Natural killer cell treated with Interleukin-12 subunit alpha and Interleukin-12 subunit beta and Interleukin-15 and Interleukin-18, amount 100 ng/mL, for 72 hours (primary cell): ENCODE measurements at regions not wholly inside any gene's neighbourhood (a gene's known extent, or its start where the extent isn't known, plus 50 kb on each side); places are given as distances from the start of the nearest gene placed in this dataset.
"Not testable (repeated sequence)": the region's sequence is repeated elsewhere in the genome, so short reads cannot be mapped to it uniquely, and the experiment has no call there.

Experiments used
- ATAC-seq, 2 donors: fragments of 150-1000 bp; cut with Tn5 transposase in 1 of 2; sonication (Bioruptor Pico), chemical (Tn5 transposase) in 1 of 2; 2 replicates each; pipeline ENCODE4 v1.10.0; 2021
- DNase-seq: peaks from one replicate; pipeline ENCODE4 v3.0.0; 2022; ENCODE audit warnings: low spot score
- H3K27ac Mint-ChIP-seq, 2 donors: 1 replicate in 1 of 2; 2 replicates in 1 of 2; pipeline ENCODE4 v1.8.0; 2022; ENCODE audit warnings: mixed read lengths in 2 of 2, mild to moderate bottlenecking in 1 of 2, moderate library complexity in 1 of 2
- H3K27me3 Mint-ChIP-seq, 2 donors: 1 replicate in 1 of 2; 2 replicates in 1 of 2; pipeline ENCODE4 v1.8.0; 2022; ENCODE audit warnings: mixed read lengths in 2 of 2
- H3K36me3 Mint-ChIP-seq: one replicate; pipeline ENCODE4 v1.8.0; 2022; ENCODE audit warnings: mixed read lengths
- H3K4me1 Mint-ChIP-seq, 2 donors: 1 replicate in 1 of 2; 2 replicates in 1 of 2; pipeline ENCODE4 v1.8.0; 2022; ENCODE audit warnings: low read depth in 2 of 2, mixed read lengths in 2 of 2, mild to moderate bottlenecking in 1 of 2
- H3K4me3 Mint-ChIP-seq: one replicate; pipeline ENCODE4 v1.8.0; 2022; ENCODE audit warnings: mixed read lengths
- H3K9me3 Mint-ChIP-seq: 2 replicates; pipeline ENCODE4 v1.8.0; 2022; ENCODE audit warnings: mixed read lengths

- peaks cover 7% of the 10 kb centered on the region for H3K9me3 Mint-ChIP-seq
- no peak overlapping the region for H3K27ac Mint-ChIP-seq
- DNase-seq (no peak), ATAC-seq (no peak)
- H3K4me3 Mint-ChIP-seq = no peak overlapping the region
- H3K4me1 Mint-ChIP-seq = no peaks in the 10 kb centered on the region
- H3K27me3 Mint-ChIP-seq = no peaks in the 10 kb centered on the region
- no peaks in the 10 kb centered on the region for H3K36me3 Mint-ChIP-seq
These were observed 1047.6 kb downstream of the CDH9 start for GRCh38 chr5:25990771-25991170.

DNA sequence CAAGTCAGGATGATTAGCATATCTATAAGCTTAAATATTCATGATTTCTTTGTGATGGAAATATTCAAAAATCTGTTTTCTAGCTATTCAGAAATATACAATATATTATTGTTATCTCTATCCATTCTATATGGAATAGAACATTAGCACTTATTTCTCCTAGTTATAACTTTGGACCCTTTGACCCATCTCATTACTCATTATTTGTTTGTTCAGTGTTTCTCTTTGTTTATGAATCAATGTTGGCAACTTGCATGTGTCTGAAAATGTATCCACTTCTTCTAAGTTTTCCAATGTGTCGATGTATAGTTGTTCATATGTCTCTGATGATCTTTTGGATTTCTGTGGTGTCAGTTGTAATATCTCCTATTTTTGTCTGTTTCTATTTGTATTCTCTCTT lies 1059.3 kb downstream of the CDH9 start:
- no peak overlapping the region for H3K27ac Mint-ChIP-seq
- no peaks in the 10 kb centered on the region for H3K27me3 Mint-ChIP-seq
- no peaks in the 10 kb centered on the region for H3K4me1 Mint-ChIP-seq
- ATAC-seq (no peak), DNase-seq (no peak)
- no peak overlapping the region for H3K4me3 Mint-ChIP-seq
- H3K36me3 Mint-ChIP-seq = no peaks in the 10 kb centered on the region
- H3K9me3 Mint-ChIP-seq = peaks cover 17% of the 10 kb centered on the region

DNA sequence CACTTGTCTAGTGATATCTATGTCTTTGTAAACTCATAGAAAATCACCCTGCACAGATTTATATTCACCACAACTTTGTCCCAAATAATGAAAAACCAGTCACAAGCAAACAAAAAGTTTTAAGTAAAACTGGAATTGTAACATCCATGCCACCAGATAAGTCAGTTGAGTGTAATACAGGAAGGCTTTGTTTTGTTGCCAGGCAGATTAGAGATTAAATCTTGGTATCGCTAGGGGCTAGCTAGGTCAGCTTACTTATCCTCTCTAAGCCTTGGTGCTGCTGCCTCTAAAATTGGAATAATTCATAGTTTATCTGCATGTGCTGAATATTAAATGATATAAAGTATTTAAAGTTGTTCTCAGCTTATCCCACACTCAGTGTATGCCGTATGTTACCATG lies 1062.5 kb downstream of the CDH9 start:
- peaks cover 24% of the 10 kb centered on the region for H3K9me3 Mint-ChIP-seq
- no peak for DNase-seq
- no peak overlapping the region for H3K4me3 Mint-ChIP-seq
- H3K36me3 Mint-ChIP-seq = no peaks in the 10 kb centered on the region
- no peak for ATAC-seq
- no peak overlapping the region for H3K27ac Mint-ChIP-seq
- H3K27me3 Mint-ChIP-seq = no peaks in the 10 kb centered on the region
- no peaks in the 10 kb centered on the region for H3K4me1 Mint-ChIP-seq

DNA sequence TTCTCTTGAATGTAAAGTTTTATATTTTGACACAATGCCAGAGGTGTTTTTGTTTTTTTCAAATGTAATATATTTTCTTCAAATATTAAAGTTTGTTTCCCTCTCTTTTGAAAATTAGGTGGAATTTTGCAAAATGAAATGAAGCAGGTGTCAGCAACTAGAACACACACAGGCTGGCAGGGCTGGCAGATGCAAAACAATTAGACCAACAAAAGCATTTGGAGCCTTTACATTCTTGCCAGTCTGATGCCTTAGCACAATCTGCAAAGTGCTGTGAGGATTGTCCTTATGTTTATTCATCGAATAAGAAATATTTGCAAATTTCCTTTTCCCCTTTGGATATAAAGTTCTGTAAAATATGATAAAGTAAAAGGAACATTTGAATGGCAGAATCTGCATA lies 1063.9 kb downstream of the CDH9 start:
- Mint-ChIP-seq H3K27me3 (no peaks in the 10 kb centered on the region), H3K27ac (no peak overlapping the region), H3K36me3 (no peaks in the 10 kb centered on the region), H3K4me1 (no peaks in the 10 kb centered on the region), H3K4me3 (no peak overlapping the region), H3K9me3 (peaks cover 19% of the 10 kb centered on the region)
- no peak for DNase-seq
- no peak for ATAC-seq

DNA sequence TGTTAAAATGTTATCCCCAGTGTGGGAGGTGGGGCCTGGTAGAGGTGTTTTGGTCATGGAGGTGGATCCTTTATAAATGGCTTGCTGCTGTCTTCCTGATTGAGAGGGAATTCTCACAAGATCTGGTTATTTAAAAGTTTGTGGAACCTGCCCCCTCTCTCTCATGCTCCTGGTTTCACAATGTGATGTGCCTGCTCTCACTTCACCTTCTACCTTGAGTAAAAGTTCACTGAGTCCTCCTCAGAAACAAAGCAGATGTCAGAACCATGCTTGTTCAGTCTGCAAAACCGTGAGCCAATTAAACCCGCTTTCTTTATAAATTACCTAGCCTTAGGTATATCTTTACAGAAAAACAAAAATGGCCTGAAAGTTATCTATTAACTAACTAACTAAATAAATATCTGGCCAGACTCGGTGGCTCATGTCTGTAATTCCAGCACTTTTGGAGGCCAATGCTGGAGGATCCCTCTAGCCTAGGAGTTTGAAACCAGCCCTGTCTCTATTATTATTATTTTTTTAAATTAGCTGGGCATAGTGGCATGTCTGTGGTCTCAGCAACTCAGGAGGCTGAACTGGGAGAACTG lies 1067.4 kb downstream of the CDH9 start:
- peaks cover 4% of the 10 kb centered on the region for H3K36me3 Mint-ChIP-seq
- no peak for ATAC-seq
- no peak overlapping the region for H3K27ac Mint-ChIP-seq
- no peak for DNase-seq
- H3K27me3 Mint-ChIP-seq = no peaks in the 10 kb centered on the region
- no peak overlapping the region for H3K4me3 Mint-ChIP-seq
- no peaks in the 10 kb centered on the region for H3K4me1 Mint-ChIP-seq
- peaks cover 17% of the 10 kb centered on the region for H3K9me3 Mint-ChIP-seq

DNA sequence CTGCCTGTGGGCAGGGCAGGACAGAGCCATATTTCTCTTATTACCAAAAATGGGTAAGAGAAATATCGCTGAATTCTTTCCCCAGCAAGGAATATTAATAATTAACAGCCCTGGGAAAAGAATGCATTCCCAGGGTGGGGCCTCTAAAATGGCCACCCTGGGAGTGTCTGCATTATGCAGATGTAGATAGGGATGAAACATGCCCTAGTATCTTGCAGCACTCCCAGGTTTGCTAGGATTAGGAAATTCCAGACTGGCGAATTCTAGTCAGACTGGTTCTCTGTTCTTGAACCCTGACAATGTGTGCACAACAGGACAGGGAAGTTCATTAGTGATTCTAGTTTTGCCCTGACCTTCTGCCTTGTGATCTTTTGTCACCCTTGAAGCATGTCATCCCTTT lies 1069.3 kb downstream of the CDH9 start:
- not testable (repeated sequence) for H3K27me3 Mint-ChIP-seq, ATAC-seq, H3K4me1 Mint-ChIP-seq, H3K4me3 Mint-ChIP-seq, H3K36me3 Mint-ChIP-seq, DNase-seq, H3K27ac Mint-ChIP-seq
- H3K9me3 Mint-ChIP-seq = peaks cover 20% of the 10 kb centered on the region

- H3K27me3 Mint-ChIP-seq = no peaks in the 10 kb centered on the region
- peaks cover 19% of the 10 kb centered on the region for H3K36me3 Mint-ChIP-seq
- ATAC-seq = no peak
- no peaks in the 10 kb centered on the region for H3K4me1 Mint-ChIP-seq
- peaks cover 21% of the 10 kb centered on the region for H3K9me3 Mint-ChIP-seq
- no peak overlapping the region for H3K27ac Mint-ChIP-seq
- H3K4me3 Mint-ChIP-seq = no peak overlapping the region
- no peak for DNase-seq
These were observed 1074.4 kb downstream of the CDH9 start for GRCh38 chr5:25964009-25964372.

DNA sequence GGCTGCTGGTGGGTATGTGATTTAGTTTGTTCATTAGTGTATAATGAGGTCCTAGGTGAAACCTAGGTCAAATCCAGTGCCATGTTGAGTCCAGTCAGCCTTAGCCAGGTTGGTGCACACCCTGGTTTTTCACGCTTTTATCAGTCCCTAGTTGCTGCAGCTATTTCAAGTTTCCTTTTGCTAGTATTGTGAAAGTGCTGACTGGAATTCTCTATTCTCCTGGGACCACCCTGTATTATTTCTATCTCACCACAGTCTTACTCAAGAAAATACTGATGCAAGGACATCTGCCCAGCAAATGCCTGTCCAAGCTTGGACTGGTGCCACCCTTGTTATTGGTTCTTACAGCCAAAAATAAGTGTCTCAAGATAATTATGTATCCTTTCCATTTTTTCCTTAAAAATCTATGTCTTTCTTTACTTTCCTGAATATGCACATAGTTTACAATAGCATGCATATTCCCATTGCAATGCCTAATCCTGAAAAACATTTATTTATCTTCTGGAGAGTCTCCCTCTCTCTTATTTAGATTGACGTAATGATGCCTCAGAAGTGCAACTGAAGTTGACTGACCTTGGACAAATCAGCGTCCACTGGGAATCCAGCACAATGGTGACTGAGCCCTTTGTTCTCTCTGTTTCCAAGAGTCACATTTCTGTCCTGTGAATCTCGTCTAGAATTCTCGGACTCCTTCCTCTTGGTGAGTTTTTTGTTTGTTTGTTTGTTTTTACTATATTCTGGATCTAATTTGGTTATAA lies 1075.0 kb downstream of the CDH9 start:
- DNase-seq = no peak
- no peak overlapping the region for H3K27ac Mint-ChIP-seq
- ATAC-seq = no peak
- peaks cover 19% of the 10 kb centered on the region for H3K36me3 Mint-ChIP-seq
- H3K27me3 Mint-ChIP-seq = no peaks in the 10 kb centered on the region
- H3K4me3 Mint-ChIP-seq = no peak overlapping the region
- peaks cover 18% of the 10 kb centered on the region for H3K9me3 Mint-ChIP-seq
- no peaks in the 10 kb centered on the region for H3K4me1 Mint-ChIP-seq

- DNase-seq = no peak
- ATAC-seq = no peak
- H3K4me3 Mint-ChIP-seq = no peak overlapping the region
These were observed 1083.0 kb downstream of the CDH9 start for GRCh38 chr5:25955337-25955736.

DNA sequence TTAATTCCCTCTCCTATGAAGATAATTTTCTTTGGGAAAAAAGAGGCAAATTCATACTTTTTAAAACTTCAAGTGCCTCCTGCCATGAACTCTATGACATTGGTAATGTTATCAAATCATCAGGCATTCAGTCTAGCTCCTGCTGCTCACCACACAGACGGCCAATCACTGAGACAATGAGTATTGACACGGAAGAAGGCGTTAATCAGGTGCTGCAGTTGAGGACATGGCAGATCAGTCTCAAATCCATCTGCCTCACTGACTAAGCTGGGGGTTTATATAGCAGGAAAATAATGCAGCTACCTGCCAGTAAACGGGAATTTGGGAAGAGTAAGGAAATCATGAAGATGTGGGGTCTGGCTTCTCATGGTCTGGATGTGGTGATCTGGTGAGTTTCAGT lies 1087.7 kb downstream of the CDH9 start:
- no peak for ATAC-seq
- no peak overlapping the region for H3K27ac Mint-ChIP-seq
- no peaks in the 10 kb centered on the region for H3K36me3 Mint-ChIP-seq
- H3K4me3 Mint-ChIP-seq = no peak overlapping the region
- no peaks in the 10 kb centered on the region for H3K4me1 Mint-ChIP-seq
- DNase-seq = no peak
- H3K27me3 Mint-ChIP-seq = no peaks in the 10 kb centered on the region
- peaks cover 14% of the 10 kb centered on the region for H3K9me3 Mint-ChIP-seq

More at GRCh38 chr5:25955337-25955736, 1083.0 kb downstream of the CDH9 start:
- no peaks in the 10 kb centered on the region for H3K36me3 Mint-ChIP-seq
- H3K4me1 Mint-ChIP-seq = no peaks in the 10 kb centered on the region
- peaks cover 4% of the 10 kb centered on the region for H3K9me3 Mint-ChIP-seq
- H3K27ac Mint-ChIP-seq = no peak overlapping the region
- no peaks in the 10 kb centered on the region for H3K27me3 Mint-ChIP-seq

GRCh38 chr5:25948278-25948677 lies 1090.1 kb downstream of the CDH9 start:
- Mint-ChIP-seq H3K27ac (no peak overlapping the region), H3K4me3 (no peak overlapping the region), H3K27me3 (no peaks in the 10 kb centered on the region), H3K4me1 (no peaks in the 10 kb centered on the region), H3K9me3 (peaks cover 15% of the 10 kb centered on the region), H3K36me3 (no peaks in the 10 kb centered on the region)
- ATAC-seq = no peak
- no peak for DNase-seq

DNA sequence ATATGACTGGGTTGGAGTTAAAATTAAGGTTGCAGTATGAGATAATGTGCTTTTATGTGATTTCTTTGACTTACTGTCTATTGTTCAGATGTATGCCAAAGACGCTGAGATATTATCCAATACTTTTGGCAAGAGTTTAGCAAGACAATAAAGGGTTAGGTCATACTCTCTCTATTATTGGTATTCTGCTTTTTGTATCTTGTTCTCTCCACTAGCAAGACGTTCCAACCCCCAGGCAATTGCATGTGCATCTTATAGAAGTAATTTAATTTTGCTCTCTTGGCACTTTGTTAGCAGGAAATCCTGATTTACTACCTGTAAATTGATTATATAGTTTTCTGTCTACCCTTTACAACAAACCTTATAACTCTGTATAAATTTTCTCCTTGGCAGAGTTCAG lies 1093.6 kb downstream of the CDH9 start:
- H3K27me3 Mint-ChIP-seq = no peaks in the 10 kb centered on the region
- DNase-seq = no peak
- peaks cover 20% of the 10 kb centered on the region for H3K9me3 Mint-ChIP-seq
- no peak overlapping the region for H3K4me3 Mint-ChIP-seq
- H3K27ac Mint-ChIP-seq = no peak overlapping the region
- H3K36me3 Mint-ChIP-seq = peaks cover 6% of the 10 kb centered on the region
- ATAC-seq = no peak
- no peaks in the 10 kb centered on the region for H3K4me1 Mint-ChIP-seq

DNA sequence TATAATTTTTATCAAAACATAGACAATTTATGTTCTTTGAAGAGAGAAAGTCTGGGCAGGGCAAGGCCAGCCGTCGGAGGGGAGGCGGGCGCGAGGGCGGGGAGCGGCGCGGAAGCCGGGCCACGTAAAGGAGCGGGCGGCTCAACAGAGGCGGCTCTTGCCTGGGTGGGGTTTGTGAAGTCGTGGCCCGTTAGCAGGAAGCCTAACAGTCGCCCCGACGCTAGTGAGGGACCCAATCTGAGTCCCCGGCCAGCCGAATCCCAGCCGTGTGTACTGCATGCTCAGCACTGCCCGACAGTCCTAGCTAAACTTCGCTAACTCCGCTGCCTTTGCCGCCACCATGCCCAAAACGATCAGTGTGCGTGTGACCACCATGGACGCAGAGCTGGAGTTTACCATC lies 1129.2 kb downstream of the CDH9 start:
- Mint-ChIP-seq H3K36me3 (peaks cover 8% of the 10 kb centered on the region), H3K27me3 (no peaks in the 10 kb centered on the region), H3K9me3 (peaks cover 21% of the 10 kb centered on the region), H3K4me1 (no peaks in the 10 kb centered on the region), H3K4me3 (no peak overlapping the region), H3K27ac (no peak overlapping the region)
- DNase-seq (no peak), ATAC-seq (peak in 1 of 2 donors; percentile 62)

DNA sequence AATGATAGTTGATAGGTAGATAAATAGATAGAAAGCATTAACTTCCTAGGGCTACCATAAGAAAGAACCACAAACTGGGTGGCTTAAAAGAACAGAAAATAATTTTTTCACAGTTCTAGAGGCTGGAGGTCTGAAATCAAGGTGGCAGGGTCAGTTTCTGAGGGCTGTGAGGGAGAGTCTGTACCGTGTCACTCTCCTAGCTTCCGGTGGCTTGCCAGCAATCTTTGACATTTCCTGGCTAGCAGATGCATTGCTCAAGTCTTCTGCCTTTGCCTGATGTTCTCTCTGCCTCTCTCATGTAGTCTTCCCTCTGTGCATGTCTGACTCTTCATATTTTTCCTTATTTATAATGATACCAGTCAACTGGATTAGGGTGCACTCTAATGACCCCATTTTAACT lies 1132.7 kb downstream of the CDH9 start:
- no peaks in the 10 kb centered on the region for H3K4me1 Mint-ChIP-seq
- H3K27me3 Mint-ChIP-seq = no peaks in the 10 kb centered on the region
- H3K36me3 Mint-ChIP-seq = peaks cover 7% of the 10 kb centered on the region
- no peak overlapping the region for H3K27ac Mint-ChIP-seq
- no peak overlapping the region for H3K4me3 Mint-ChIP-seq
- no peak for DNase-seq
- peaks cover 11% of the 10 kb centered on the region for H3K9me3 Mint-ChIP-seq
- ATAC-seq = no peak

- no peak overlapping the region for H3K4me3 Mint-ChIP-seq
These were observed 1146.2 kb downstream of the CDH9 start for GRCh38 chr5:25892211-25892610.

More at GRCh38 chr5:25892211-25892610, 1146.2 kb downstream of the CDH9 start:
- H3K9me3 Mint-ChIP-seq = peaks cover 13% of the 10 kb centered on the region
- no peaks in the 10 kb centered on the region for H3K4me1 Mint-ChIP-seq
- DNase-seq (no peak), ATAC-seq (no peak)
- peaks cover 11% of the 10 kb centered on the region for H3K36me3 Mint-ChIP-seq
- no peak overlapping the region for H3K27ac Mint-ChIP-seq
- no peaks in the 10 kb centered on the region for H3K27me3 Mint-ChIP-seq
